HG02763 (cell line): ENCODE measurements at regions not wholly inside any gene's neighbourhood (a gene's known extent, or its start where the extent isn't known, plus 50 kb on each side); places are given as distances from the start of the nearest gene placed in this dataset.
"Not testable (repeated sequence)": the region's sequence is repeated elsewhere in the genome, so short reads cannot be mapped to it uniquely, and the experiment has no call there.

Experiments
- ATAC-seq: cut with Tn5 transposase; IDR thresholded peaks from one replicate; pipeline ENCODE4 v1.9.1; 2021; ENCODE audit warnings: mild to moderate bottlenecking, moderate library complexity; ENCODE audit not compliant: unreplicated experiment

GRCh38 chr11:39462506-39462905, 1996.9 kb downstream of the LRRC4C start:
- no peak for ATAC-seq

- no peak for ATAC-seq
These were observed 1998.4 kb downstream of the LRRC4C start for GRCh38 chr11:39461066-39461465.

GRCh38 chr11:39459606-39460005, 1999.8 kb downstream of the LRRC4C start:
- ATAC-seq, result no peak

GRCh38 chr11:39458481-39458880, 2001.0 kb downstream of the LRRC4C start:
- no peak for ATAC-seq

- ATAC-seq, result no peak
These were observed 2015.9 kb downstream of the LRRC4C start for GRCh38 chr11:39443424-39444022.

- ATAC-seq, result no peak
These were observed 2017.3 kb downstream of the LRRC4C start for GRCh38 chr11:39442177-39442576.

- no peak for ATAC-seq
These were observed 2023.8 kb downstream of the LRRC4C start for GRCh38 chr11:39435641-39436040.

- no peak for ATAC-seq
These were observed 2025.0 kb downstream of the LRRC4C start for GRCh38 chr11:39434466-39434865.

GRCh38 chr11:39432929-39433328, 2026.5 kb downstream of the LRRC4C start:
- no peak for ATAC-seq

- no peak for ATAC-seq
These were observed 2034.2 kb downstream of the LRRC4C start for GRCh38 chr11:39425226-39425625.

- no peak for ATAC-seq
These were observed 2047.3 kb downstream of the LRRC4C start for GRCh38 chr11:39412117-39412516.

- no peak for ATAC-seq
These were observed 2073.5 kb downstream of the LRRC4C start for GRCh38 chr11:39385911-39386310.

GRCh38 chr11:39374963-39375698, 2084.3 kb downstream of the LRRC4C start:
- no peak for ATAC-seq

GRCh38 chr11:39367534-39367933, 2091.9 kb downstream of the LRRC4C start:
- ATAC-seq, result no peak

GRCh38 chr11:39365809-39366436, 2093.5 kb downstream of the LRRC4C start:
- ATAC-seq, result no peak

GRCh38 chr11:39363571-39363970, 2095.9 kb downstream of the LRRC4C start:
- no peak for ATAC-seq

GRCh38 chr11:39361557-39361956, 2097.9 kb downstream of the LRRC4C start:
- ATAC-seq, result no peak

- no peak for ATAC-seq
These were observed 2113.5 kb downstream of the LRRC4C start for GRCh38 chr11:39345834-39346442.

- no peak for ATAC-seq
These were observed 2118.0 kb downstream of the LRRC4C start for GRCh38 chr11:39341461-39341860.

- not testable (repeated sequence) for ATAC-seq
These were observed 2126.4 kb downstream of the LRRC4C start for GRCh38 chr11:39333006-39333405.

GRCh38 chr11:39327302-39327701, 2132.2 kb downstream of the LRRC4C start:
- no peak for ATAC-seq

GRCh38 chr11:39311888-39312287, 2147.6 kb downstream of the LRRC4C start:
- not testable (repeated sequence) for ATAC-seq
